Esophagus squamous epithelium (tissue), 4 donors: ENCODE measurements at regions not wholly inside any gene's neighbourhood (a gene's known extent, or its start where the extent isn't known, plus 50 kb on each side); places are given as distances from the start of the nearest gene placed in this dataset.

Experiments used
- POLR2A ChIP-seq, 4 donors: fragments of 450-650 bp; IDR thresholded peaks; one replicate each; pipeline ENCODE4 v1.6.1; 2017; ENCODE audit warnings: antibody characterized with exemption in 4 of 4, mild to moderate bottlenecking in 4 of 4, moderate library complexity in 3 of 4
- TF ChIP-seq, protein P1 (sequence below), 6 experiments: fragments of 450-650 bp in 4 of 6; fragments of 200-600 bp in 2 of 6; sonication (generic) in 2 of 6; IDR thresholded peaks; one replicate each; pipeline ENCODE4 v1.5.1; 2016 to 2019; ENCODE audit warnings: antibody characterized with exemption in 6 of 6, mild to moderate bottlenecking in 4 of 6, moderate library complexity in 4 of 6

GRCh38 chr1:191984856-191985255 lies 173.4 kb upstream of the RGS18 start:
- TF ChIP-seq, protein P1, sequence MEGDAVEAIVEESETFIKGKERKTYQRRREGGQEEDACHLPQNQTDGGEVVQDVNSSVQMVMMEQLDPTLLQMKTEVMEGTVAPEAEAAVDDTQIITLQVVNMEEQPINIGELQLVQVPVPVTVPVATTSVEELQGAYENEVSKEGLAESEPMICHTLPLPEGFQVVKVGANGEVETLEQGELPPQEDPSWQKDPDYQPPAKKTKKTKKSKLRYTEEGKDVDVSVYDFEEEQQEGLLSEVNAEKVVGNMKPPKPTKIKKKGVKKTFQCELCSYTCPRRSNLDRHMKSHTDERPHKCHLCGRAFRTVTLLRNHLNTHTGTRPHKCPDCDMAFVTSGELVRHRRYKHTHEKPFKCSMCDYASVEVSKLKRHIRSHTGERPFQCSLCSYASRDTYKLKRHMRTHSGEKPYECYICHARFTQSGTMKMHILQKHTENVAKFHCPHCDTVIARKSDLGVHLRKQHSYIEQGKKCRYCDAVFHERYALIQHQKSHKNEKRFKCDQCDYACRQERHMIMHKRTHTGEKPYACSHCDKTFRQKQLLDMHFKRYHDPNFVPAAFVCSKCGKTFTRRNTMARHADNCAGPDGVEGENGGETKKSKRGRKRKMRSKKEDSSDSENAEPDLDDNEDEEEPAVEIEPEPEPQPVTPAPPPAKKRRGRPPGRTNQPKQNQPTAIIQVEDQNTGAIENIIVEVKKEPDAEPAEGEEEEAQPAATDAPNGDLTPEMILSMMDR (IDR thresholded peaks at IDR 0.05) = no peak
- no peak for TF ChIP-seq POLR2A (IDR thresholded peaks at IDR 0.05)
